Activated T-cell treated with anti-CD3 and anti-CD28 coated beads, Interleukin-2, amount 50 U/mL, for 4 hours (primary cell): ENCODE measurements at regions not wholly inside any gene's neighbourhood (a gene's known extent, or its start where the extent isn't known, plus 50 kb on each side); places are given as distances from the start of the nearest gene placed in this dataset.
"Not testable (repeated sequence)": the region's sequence is repeated elsewhere in the genome, so short reads cannot be mapped to it uniquely, and the experiment has no call there.

Experiments
- ATAC-seq, 2 donors: fragments of 200-7000 bp; cut with Tn5 transposase; one replicate each; pipeline ENCODE4 v1.10.0; 2021
- DNase-seq: peaks from one replicate; pipeline ENCODE4 v3.0.0-alpha.2; 2020
- H3K27me3 Mint-ChIP-seq: one replicate; pipeline ENCODE4 v1.8.0; 2021; ENCODE audit warnings: low read depth, mixed read lengths
- H3K36me3 Mint-ChIP-seq: one replicate; pipeline ENCODE4 v1.8.0; 2022; ENCODE audit warnings: mixed read lengths; ENCODE audit not compliant: insufficient read depth
- H3K4me1 Mint-ChIP-seq: one replicate; pipeline ENCODE4 v1.8.0; 2021; ENCODE audit warnings: low read depth, mixed read lengths
- H3K4me3 Mint-ChIP-seq: one replicate; pipeline ENCODE4 v1.8.0; 2021; ENCODE audit warnings: mild to moderate bottlenecking, moderate library complexity, mixed read lengths
- H3K9me3 Mint-ChIP-seq: one replicate; pipeline ENCODE4 v1.8.0; 2021; ENCODE audit warnings: mixed read lengths

DNA sequence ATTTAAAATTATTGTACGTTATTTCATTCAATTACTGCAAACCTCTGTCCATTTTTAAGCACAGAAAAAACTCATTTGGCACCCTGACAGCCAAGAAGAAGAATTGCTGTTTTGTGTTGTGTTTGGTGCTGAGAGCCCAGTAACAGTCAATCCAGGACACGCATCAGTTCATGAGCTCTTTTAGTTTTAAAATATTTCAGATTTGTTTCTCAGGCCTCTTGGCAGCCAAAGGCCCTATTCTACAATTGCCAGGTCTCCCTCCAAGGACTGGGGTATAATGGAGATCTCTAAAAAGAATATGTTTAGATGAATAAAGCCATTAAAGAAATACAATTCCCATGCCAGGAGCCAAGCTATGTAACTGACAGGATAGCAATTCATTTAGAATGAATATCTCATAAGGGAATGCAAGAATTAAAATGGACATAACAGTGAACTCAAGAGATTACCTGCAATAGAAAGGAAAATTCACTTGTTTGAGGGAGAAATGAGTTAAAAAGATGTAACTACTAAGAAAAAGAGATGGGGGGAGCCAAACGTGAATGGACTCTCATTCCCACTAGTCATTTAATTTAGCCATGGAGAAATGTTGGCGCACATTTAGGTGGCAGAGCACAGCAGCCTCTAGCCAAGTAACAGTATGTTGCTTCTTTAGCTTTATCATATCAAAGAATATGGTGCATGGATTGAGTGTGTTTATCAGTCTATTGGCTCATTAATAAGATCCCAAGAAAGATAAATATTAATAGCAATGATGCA lies 140.6 kb upstream of the PELI2 start:
- Mint-ChIP-seq H3K4me3 (no peak overlapping the region), H3K27me3 (peaks cover 3% of the 10 kb centered on the region), H3K36me3 (no peaks in the 10 kb centered on the region), H3K4me1 (peaks cover 4% of the 10 kb centered on the region), H3K9me3 (peaks cover 6% of the 10 kb centered on the region)
- ATAC-seq (no peak), DNase-seq (no peak)

DNA sequence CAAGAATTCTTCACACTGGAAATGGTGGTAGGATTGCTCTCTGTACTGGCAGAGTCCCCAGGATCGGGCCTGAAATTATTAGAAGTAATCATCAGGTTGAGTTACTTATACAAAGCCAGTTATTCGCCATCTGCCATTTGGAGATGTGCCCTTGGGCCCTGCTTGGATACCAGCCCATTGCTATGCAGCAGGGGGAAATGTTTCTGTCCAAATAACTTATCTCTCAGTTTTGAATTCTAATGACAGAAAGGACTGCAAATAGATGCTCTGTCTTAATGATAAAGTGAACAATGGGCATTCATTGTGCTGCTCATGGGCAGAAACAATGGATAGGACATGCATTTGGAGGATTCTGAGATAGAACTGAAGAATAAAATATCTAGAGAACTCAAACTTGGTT lies 139.1 kb upstream of the PELI2 start:
- DNase-seq (no peak), ATAC-seq (no peak)
- H3K4me1 Mint-ChIP-seq, result peaks cover 4% of the 10 kb centered on the region
- no peaks in the 10 kb centered on the region for H3K36me3 Mint-ChIP-seq
- H3K27me3 Mint-ChIP-seq, result peaks cover 4% of the 10 kb centered on the region
- peaks cover 6% of the 10 kb centered on the region for H3K9me3 Mint-ChIP-seq
- H3K4me3 Mint-ChIP-seq, result no peak overlapping the region

DNA sequence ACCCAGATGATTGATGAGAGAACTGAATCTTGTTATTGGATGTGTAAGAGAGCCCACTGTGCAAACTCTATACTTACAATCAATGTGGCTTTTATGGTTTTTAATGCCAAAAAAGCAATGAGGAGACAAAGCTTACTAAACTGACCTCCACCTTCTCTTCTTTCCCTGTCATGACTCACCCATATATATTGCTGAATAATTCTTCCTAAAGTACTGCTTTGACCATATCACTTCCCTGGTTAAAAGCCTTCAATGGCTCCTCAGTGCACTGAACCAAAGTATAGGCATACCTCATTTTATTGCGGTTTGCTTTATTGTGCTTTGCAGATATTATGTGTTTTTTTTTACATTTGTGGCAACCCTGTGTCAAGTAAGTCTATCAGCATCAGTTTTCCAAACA lies 138.4 kb upstream of the PELI2 start:
- H3K36me3 Mint-ChIP-seq, result no peaks in the 10 kb centered on the region
- H3K4me3 Mint-ChIP-seq, result no peak overlapping the region
- peaks cover 4% of the 10 kb centered on the region for H3K4me1 Mint-ChIP-seq
- DNase-seq (no peak), ATAC-seq (no peak)
- H3K9me3 Mint-ChIP-seq, result peaks cover 6% of the 10 kb centered on the region
- H3K27me3 Mint-ChIP-seq, result peaks cover 9% of the 10 kb centered on the region

- Mint-ChIP-seq H3K36me3 (no peaks in the 10 kb centered on the region), H3K4me3 (no peak overlapping the region), H3K4me1 (peaks cover 4% of the 10 kb centered on the region), H3K27me3 (peaks cover 16% of the 10 kb centered on the region), H3K9me3 (peaks cover 6% of the 10 kb centered on the region)
- DNase-seq, result no peak
- peak; percentile 91 to 93 for ATAC-seq
These were observed 137.2 kb upstream of the PELI2 start for GRCh38 chr14:55980970-55981369.

DNA sequence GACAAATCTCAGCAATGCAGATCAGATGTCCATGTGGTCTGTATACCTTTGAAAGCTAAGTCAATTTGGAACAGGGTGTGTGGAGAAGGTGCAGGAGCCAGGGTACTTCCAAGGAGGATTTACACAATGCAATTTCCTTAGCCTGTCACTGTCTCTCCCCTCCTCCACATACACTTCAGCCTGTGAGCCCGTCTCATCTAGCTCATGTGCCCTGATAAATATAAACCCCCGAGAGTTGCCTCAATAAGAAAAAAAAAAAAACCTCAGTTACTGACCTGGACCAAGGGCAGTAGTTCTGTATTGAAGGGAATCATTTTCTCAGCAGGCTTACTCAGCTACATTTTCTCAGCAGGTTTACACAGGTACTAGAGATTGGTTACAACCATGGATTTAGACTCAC lies 132.1 kb upstream of the PELI2 start:
- H3K4me1 Mint-ChIP-seq, result no peaks in the 10 kb centered on the region
- DNase-seq (no peak), ATAC-seq (no peak)
- no peaks in the 10 kb centered on the region for H3K9me3 Mint-ChIP-seq
- no peaks in the 10 kb centered on the region for H3K36me3 Mint-ChIP-seq
- peaks cover 16% of the 10 kb centered on the region for H3K27me3 Mint-ChIP-seq
- no peak overlapping the region for H3K4me3 Mint-ChIP-seq

GRCh38 chr14:56000846-56001245 lies 117.4 kb upstream of the PELI2 start:
- Mint-ChIP-seq H3K4me1 (peaks cover 32% of the 10 kb centered on the region), H3K4me3 (no peak overlapping the region), H3K27me3 (peaks cover 65% of the 10 kb centered on the region), H3K9me3 (peaks cover 3% of the 10 kb centered on the region), H3K36me3 (no peaks in the 10 kb centered on the region)
- ATAC-seq, result no peak
- DNase-seq, result no peak

- Mint-ChIP-seq H3K36me3 (no peaks in the 10 kb centered on the region), H3K9me3 (peaks cover 3% of the 10 kb centered on the region), H3K4me3 (no peak overlapping the region), H3K4me1 (peaks cover 32% of the 10 kb centered on the region), H3K27me3 (peaks cover 56% of the 10 kb centered on the region)
- ATAC-seq (no peak), DNase-seq (no peak)
These were observed 115.9 kb upstream of the PELI2 start for GRCh38 chr14:56002342-56002741.

- H3K36me3 Mint-ChIP-seq, result no peaks in the 10 kb centered on the region
- peaks cover 53% of the 10 kb centered on the region for H3K27me3 Mint-ChIP-seq
- peaks cover 32% of the 10 kb centered on the region for H3K4me1 Mint-ChIP-seq
- DNase-seq (no peak), ATAC-seq (peak; percentile 87 to 88)
- H3K4me3 Mint-ChIP-seq, result peak overlapping the region; percentile 19
- peaks cover 8% of the 10 kb centered on the region for H3K9me3 Mint-ChIP-seq
These were observed 115.2 kb upstream of the PELI2 start for GRCh38 chr14:56002876-56003625.

GRCh38 chr14:56004323-56004722 lies 113.9 kb upstream of the PELI2 start:
- no peak for ATAC-seq
- Mint-ChIP-seq H3K9me3 (peaks cover 16% of the 10 kb centered on the region), H3K4me1 (peaks cover 32% of the 10 kb centered on the region), H3K36me3 (no peaks in the 10 kb centered on the region), H3K4me3 (no peak overlapping the region), H3K27me3 (peaks cover 48% of the 10 kb centered on the region)
- DNase-seq, result no peak

DNA sequence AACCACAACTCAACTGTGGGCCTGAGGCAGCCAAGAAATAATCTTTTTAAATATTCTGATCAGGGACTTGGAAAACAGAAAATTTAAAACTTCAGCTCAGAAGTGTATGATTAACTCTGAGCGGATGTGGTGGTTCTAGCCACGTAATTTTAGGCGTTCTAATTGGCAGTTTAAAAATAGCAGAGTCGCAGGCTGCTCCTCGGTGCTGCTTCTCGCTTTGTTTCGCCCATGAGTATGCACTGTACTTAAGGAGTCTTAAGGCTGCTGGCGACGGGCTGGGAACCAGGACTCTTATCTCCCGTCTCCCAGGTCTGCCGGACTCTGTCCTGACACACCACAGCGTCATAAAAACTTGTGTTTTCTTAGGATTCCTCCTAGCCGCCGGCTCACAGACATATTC lies 113.4 kb upstream of the PELI2 start:
- H3K4me3 Mint-ChIP-seq, result no peak overlapping the region

DNA sequence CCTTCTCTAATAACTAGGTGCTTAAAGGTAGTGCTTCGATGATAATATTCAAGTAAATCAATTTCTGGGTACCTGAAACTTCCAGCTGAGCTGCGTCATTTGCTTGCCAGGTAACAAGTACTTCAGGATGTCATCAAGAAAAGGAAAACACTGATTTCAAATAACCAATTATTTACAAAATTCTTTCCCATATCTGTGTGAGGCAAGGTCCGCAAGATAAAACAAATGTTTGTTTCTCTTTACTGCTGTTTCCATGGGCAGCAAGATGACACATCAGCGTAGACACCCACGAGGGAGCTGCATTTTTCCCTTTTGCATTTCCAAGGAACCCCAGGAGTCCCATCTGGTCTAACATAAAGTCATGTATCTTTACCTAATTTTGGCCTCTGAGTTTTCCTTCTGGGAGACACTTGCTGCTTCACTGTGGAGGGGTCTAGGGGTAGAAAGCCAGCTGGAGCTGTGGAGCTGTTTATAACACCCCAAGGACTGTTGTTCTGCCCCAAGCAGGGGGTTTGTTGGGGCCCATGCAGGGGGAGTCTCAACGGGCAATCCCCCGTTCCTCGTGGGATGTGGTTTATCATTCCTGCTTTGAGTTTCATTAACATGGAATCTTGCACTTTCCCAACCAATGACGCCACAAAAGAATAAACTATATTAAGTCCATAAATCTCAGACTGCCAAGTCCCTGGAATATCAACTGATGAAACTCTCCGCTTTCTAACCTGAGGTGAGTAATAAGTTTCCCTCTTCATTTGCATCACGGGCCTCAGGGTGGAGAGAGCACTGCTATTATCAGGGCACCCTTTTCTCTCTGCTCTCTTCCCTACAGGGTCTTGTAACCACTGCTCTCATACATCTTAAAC lies 112.8 kb upstream of the PELI2 start:
- ATAC-seq (no peak), DNase-seq (no peak)
- peaks cover 32% of the 10 kb centered on the region for H3K4me1 Mint-ChIP-seq
- H3K4me3 Mint-ChIP-seq, result no peak overlapping the region
- peaks cover 16% of the 10 kb centered on the region for H3K9me3 Mint-ChIP-seq
- peaks cover 47% of the 10 kb centered on the region for H3K27me3 Mint-ChIP-seq
- H3K36me3 Mint-ChIP-seq, result no peaks in the 10 kb centered on the region

More for the DNA sequence above, 113.4 kb upstream of the PELI2 start:
- DNase-seq (no peak), ATAC-seq (peak; percentile 77 to 83)
- no peaks in the 10 kb centered on the region for H3K36me3 Mint-ChIP-seq
- H3K4me1 Mint-ChIP-seq, result peaks cover 32% of the 10 kb centered on the region
- peaks cover 48% of the 10 kb centered on the region for H3K27me3 Mint-ChIP-seq
- H3K9me3 Mint-ChIP-seq, result peaks cover 16% of the 10 kb centered on the region

DNA sequence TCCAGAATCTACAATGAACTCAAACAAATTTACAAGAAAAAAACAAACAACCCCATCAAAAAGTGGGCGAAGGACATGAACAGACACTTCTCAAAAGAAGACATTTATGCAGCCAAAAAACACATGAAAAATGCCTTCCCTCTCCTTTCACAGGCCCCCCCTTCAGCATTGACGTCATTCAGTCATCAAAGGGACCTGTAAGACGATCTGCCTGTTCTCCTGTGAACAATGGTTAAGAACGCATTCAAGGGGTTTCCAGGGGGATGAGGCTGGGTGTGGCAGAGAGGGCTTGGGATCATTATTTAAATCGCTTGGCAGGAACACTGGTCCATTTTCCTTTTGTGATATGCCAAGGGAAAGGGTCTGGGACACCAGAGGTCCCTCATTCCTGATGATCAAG lies 110.7 kb upstream of the PELI2 start:
- peaks cover 42% of the 10 kb centered on the region for H3K27me3 Mint-ChIP-seq

DNA sequence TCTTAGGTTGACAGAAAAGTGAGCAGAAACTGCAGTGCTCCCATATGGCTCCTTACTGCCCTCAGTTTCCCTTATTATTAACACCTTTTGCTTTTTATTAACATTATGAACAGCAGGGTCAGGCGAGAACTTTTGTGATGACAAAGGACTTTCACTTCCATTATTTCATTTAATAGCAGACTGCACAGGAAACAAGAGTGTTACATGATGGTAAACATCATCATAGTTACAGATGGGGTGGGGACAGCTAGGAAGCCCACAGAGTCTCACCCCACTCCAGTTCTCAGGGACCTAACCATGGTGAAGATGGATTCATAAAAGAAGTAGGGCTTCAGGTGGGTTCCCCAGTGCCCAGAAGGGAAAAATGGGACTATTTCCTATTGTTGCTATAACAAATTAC lies 110.1 kb upstream of the PELI2 start:
- Mint-ChIP-seq H3K4me1 (peaks cover 22% of the 10 kb centered on the region), H3K9me3 (peaks cover 13% of the 10 kb centered on the region), H3K36me3 (no peaks in the 10 kb centered on the region), H3K4me3 (no peak overlapping the region), H3K27me3 (peaks cover 42% of the 10 kb centered on the region)
- no peak for ATAC-seq
- DNase-seq, result no peak

More for the DNA sequence above, 110.7 kb upstream of the PELI2 start:
- H3K4me1 Mint-ChIP-seq, result peaks cover 28% of the 10 kb centered on the region
- DNase-seq, ATAC-seq, H3K36me3 Mint-ChIP-seq, H3K4me3 Mint-ChIP-seq: not testable (repeated sequence)
- peaks cover 13% of the 10 kb centered on the region for H3K9me3 Mint-ChIP-seq

DNA sequence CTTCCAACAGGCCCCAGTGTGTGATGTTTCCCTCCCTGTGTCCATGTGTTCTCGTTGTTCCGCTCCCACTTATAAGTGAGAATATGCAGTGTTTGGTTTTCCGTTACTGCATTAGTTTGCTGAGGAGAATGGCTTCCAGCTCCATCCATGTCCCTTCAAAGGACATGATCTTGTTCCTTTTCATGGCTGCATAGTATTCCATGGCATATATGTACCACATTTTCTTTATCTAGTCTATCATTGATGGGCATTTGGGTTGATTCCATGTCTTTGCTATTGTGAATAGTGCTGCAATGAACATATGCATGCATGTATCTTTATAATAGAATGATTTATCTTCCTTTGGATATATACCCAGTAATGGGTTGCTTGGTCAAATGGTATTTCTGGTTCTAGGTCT lies 109.5 kb upstream of the PELI2 start:
- peaks cover 42% of the 10 kb centered on the region for H3K27me3 Mint-ChIP-seq
- peaks cover 17% of the 10 kb centered on the region for H3K4me1 Mint-ChIP-seq
- H3K4me3 Mint-ChIP-seq, ATAC-seq, H3K36me3 Mint-ChIP-seq, DNase-seq: not testable (repeated sequence)
- H3K9me3 Mint-ChIP-seq, result peaks cover 13% of the 10 kb centered on the region
